ENCODE measurements at regions not wholly inside any gene's neighbourhood (a gene's known extent, or its start where the extent isn't known, plus 50 kb on each side); places are given as distances from the start of the nearest gene placed in this dataset.

DNA sequence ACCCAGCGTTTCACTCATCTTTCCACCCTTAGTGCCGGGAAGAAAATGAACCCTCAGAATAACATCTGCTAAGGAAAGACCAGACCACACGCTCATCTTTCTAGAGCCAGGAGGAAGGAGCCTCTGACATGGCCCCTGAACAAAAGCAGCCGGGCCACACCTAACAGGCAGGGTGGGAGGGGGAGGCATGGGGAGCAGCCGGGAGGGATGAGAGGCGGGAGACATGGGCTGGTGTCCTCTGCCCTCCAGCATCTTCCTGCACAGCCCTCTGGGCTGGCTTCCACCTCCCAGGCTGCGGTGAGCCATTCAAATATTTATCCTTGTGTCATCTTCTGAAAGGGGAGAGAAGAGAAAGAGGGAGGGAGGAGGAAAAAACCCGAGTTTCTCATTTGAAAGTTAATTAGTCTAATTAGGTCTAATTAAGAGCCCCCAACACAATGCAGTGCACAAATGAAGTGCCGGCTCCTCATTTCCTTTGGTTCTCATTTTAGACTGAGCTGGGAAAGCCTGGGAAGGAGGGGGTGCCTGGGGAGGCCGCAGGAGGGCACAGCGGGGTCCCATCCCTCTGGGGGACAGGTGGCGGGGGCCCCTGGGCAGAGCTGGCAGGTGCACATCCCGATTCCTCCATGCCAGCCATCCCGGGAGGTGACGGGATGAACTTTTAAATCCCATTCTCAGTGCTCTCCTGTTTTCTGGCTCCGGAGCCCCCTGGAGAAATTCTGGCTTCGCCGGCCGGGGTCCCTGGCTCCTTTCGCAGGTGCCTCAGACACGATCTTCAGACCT, 90.5 kb downstream of the ENGASE start:
- no peak for DNase-seq
- H3K4me3 ChIP-seq: no peak overlapping the region
- H3K27me3 ChIP-seq: peaks cover 94% of the 10 kb centered on the region
- H3K36me3 ChIP-seq: no peaks in the 10 kb centered on the region
- H3K9me3 ChIP-seq (replicated peaks): no peaks in the 10 kb centered on the region
- no peaks in the 10 kb centered on the region for H3K4me1 ChIP-seq
- no peak overlapping the region for H3K27ac ChIP-seq

DNA sequence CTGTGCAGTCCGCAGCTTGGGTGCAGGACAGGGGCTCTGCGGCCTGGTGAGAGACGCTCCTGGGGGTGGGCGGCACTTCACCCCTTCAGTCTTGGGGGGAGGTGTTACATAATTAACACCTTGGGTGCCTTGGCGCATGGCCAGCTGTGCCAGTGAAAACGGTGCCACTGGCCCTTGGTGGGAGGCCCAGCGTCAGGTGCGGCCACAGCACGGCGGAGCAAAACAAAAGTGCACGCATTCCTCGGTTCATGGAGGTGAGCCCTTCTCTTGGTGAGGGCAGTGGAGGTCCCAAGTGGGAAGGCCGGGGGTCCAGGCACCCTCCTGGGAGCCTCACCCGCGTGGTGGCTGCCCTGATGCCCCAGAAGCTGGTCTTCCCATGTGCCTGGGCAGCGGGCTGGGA, 89.8 kb downstream of the ENGASE start:
- H3K27ac ChIP-seq: no peak overlapping the region
- H3K4me3 ChIP-seq: no peak overlapping the region
- no peaks in the 10 kb centered on the region for H3K4me1 ChIP-seq
- H3K9me3 ChIP-seq (replicated peaks): no peaks in the 10 kb centered on the region
- H3K27me3 ChIP-seq: peaks cover 91% of the 10 kb centered on the region
- no peak for DNase-seq
- no peaks in the 10 kb centered on the region for H3K36me3 ChIP-seq

DNA sequence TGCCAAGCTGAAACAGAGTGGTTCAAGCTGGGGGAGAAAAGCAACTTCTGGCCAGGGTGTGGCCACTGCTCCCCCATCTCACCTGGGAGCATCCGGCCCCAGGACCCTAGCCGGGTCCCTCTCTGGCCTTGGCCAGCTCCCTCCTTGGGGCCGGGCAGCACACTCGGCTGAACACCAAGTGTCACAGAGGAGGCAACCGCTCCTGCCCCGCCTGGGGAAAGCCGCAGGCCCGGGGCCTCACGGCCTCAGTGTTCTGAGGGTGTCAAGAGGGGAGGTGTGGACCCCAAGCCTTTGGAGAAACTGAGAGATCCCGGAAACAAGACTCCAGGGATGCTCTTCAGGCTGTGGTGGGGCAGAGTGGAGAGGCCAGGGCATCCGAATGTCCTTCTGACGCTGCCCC, 88.4 kb downstream of the ENGASE start:
- Histone ChIP-seq H3K27ac (no peak overlapping the region), H3K4me1 (no peaks in the 10 kb centered on the region), H3K4me3 (no peak overlapping the region), H3K36me3 (no peaks in the 10 kb centered on the region), H3K9me3 (replicated peaks) (no peaks in the 10 kb centered on the region), H3K27me3 (peaks cover 91% of the 10 kb centered on the region)
- no peak for DNase-seq

DNA sequence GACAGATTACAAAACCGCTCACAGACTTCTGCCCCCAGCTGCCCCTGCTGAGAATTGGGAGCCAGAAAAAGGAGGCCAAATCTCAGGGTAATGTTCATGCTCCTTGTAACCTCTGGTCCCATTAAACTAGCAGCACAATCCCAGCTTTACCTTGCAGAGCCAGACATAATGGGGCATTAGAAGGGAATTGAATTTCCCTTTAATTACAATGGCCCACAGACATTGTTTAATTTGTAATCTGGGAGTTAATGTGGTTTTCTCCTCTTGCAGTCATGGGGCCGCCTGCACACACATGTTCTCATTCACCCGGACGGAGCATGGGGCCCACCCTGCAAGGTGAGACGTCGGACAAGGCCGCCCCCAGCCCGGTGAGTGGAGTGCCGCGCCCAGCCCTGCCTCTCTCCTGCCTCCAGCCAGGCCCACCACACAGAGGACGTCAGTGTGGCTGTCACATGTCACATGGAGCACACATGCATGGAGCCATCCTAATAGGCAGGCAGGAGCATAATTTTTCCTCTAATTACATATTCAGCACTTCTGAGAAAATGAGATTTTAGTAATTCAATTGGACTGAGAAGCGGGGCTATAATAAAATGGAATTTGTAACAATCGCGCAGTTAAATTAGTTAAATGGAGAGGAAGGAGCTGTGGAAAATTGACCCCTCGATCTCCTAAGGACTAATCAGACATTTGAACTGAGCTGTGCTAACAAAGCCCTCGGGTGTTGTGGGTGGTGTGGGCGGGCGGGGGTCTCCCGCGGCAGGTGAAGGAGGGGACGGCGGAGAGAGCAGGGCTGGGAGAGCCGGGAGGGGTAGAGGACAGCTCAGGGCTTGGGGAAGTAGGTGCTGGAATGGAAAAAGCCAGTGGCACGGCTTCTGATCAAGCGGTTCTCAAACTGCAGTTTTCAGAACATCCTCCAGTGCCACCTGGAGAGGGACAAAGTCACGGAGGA, 87.7 kb downstream of the ENGASE start:
- H3K36me3 ChIP-seq: no peaks in the 10 kb centered on the region
- H3K4me1 ChIP-seq: no peaks in the 10 kb centered on the region
- no peak overlapping the region for H3K27ac ChIP-seq
- DNase-seq: no peak
- H3K27me3 ChIP-seq: peaks cover 91% of the 10 kb centered on the region
- no peaks in the 10 kb centered on the region for H3K9me3 ChIP-seq (replicated peaks)
- no peak overlapping the region for H3K4me3 ChIP-seq

GRCh38 chr17:79160980-79161636, 86.5 kb downstream of the ENGASE start:
- H3K4me1 ChIP-seq: no peaks in the 10 kb centered on the region
- no peak overlapping the region for H3K4me3 ChIP-seq
- no peak overlapping the region for H3K27ac ChIP-seq
- H3K9me3 ChIP-seq (replicated peaks): no peaks in the 10 kb centered on the region
- peak; percentile 70 to 72 for DNase-seq
- peaks cover 91% of the 10 kb centered on the region for H3K27me3 ChIP-seq
- no peaks in the 10 kb centered on the region for H3K36me3 ChIP-seq

DNA sequence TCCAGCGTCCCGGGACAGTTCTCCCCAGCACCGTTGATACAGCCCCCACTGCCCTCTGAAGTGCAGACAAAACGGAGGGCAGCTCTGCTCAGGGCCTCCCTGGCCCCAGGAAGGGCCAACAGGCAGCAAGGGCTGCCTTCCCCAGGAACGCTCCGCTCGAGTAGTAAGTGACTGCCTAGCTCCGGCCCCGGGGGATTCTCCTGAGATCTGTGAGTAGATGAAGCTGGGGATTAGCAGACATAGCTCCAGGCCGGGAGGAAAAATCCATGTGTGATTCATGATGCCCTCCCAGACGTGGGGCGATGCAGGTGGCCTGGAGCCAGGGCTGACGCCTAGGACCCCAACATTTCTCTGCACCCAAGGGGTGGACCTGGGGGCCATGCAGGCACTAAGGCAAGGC, 85.3 kb downstream of the ENGASE start:
- peak in 1 of 2 experiments; percentile 25 for DNase-seq
- H3K27ac ChIP-seq: no peak overlapping the region
- no peak overlapping the region for H3K4me3 ChIP-seq
- no peaks in the 10 kb centered on the region for H3K4me1 ChIP-seq
- peaks cover 91% of the 10 kb centered on the region for H3K27me3 ChIP-seq
- H3K9me3 ChIP-seq (replicated peaks): no peaks in the 10 kb centered on the region
- no peaks in the 10 kb centered on the region for H3K36me3 ChIP-seq

DNA sequence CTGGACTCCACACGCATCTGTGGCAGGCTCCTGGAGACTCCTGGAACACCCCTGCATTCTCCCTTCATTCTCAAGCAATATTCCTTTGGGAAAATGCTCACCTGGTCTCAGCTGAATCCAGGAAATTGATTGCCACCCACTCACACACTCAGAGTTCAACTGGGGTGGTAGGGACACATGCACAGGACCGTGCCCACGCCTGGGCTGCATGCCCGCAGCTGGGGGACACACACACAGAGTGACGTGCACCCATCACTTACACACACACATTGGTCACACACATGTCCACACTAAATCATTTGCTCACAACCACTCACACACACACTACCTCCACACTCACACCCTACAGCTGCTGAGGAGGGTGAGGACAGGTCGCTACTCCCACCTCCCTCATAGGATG, 84.8 kb downstream of the ENGASE start:
- no peak overlapping the region for H3K4me3 ChIP-seq

DNA sequence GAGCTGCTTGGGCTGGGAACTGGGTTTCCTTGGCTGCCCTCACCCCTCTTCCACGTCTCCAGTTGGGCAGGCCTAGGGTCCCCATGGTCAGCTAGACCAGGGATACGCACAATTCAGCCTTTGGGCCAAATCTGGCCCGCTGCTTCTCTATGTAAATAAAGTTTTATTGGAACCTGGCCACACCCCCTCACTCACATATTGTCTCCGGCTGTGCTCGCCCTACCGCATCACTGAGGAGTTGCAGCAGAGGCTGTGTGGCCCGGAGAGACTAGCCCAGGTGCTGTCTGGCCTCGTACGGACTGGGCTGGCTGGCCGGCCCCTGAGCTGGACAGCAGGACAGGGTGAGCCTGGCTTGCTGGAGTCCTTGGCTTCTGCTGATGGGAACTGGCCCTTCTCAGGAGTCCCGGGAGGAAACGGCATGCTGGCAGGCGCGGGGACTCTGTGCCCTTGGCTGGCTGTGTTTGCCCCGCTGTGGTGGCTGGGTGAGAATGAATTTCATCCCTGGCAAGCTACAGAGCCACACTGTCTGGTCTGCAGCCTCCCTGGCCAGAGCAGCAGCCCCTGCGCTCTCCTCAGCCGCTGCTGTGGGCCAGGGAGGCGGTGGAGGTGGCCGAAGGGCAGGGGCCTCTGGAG, 82.0 kb downstream of the ENGASE start:
- no peak overlapping the region for H3K4me3 ChIP-seq
- H3K27ac ChIP-seq: no peak overlapping the region
- no peak for DNase-seq
- no peaks in the 10 kb centered on the region for H3K4me1 ChIP-seq
- no peaks in the 10 kb centered on the region for H3K9me3 ChIP-seq (replicated peaks)
- peaks cover 90% of the 10 kb centered on the region for H3K27me3 ChIP-seq
- no peaks in the 10 kb centered on the region for H3K36me3 ChIP-seq

More for the DNA sequence above, 84.8 kb downstream of the ENGASE start:
- Histone ChIP-seq H3K27ac (no peak overlapping the region), H3K4me1 (no peaks in the 10 kb centered on the region), H3K36me3 (no peaks in the 10 kb centered on the region), H3K9me3 (replicated peaks) (no peaks in the 10 kb centered on the region), H3K27me3 (peaks cover 91% of the 10 kb centered on the region)
- no peak for DNase-seq

DNA sequence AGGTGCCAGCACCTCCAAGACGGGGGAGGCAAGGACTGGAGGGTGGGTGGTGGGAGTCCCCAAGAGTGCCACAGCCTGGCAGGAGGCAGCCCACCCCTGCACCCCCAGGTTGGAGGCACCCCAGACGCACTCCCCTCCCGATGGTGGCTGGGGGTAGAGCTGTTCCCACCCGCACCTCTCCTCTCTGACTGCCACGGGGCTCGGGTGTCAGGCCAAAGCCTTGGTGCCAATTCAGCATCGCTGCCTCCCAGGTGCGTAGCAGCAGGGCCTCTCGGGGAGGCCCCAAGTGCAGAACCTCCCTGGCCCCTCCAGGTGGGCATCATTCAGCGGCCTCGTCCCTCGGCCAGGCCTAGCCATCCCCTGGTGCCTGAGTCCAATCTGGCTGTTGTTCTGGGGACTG, 81.1 kb downstream of the ENGASE start:
- Histone ChIP-seq H3K27ac (no peak overlapping the region), H3K36me3 (no peaks in the 10 kb centered on the region), H3K27me3 (peaks cover 88% of the 10 kb centered on the region), H3K9me3 (replicated peaks) (no peaks in the 10 kb centered on the region), H3K4me3 (no peak overlapping the region), H3K4me1 (no peaks in the 10 kb centered on the region)
- no peak for DNase-seq

GRCh38 chr17:79154951-79155585, 80.4 kb downstream of the ENGASE start:
- peaks cover 89% of the 10 kb centered on the region for H3K27me3 ChIP-seq
- H3K4me3 ChIP-seq: no peak overlapping the region
- H3K9me3 ChIP-seq (replicated peaks): no peaks in the 10 kb centered on the region
- DNase-seq: no peak
- H3K36me3 ChIP-seq: no peaks in the 10 kb centered on the region
- H3K4me1 ChIP-seq: no peaks in the 10 kb centered on the region
- H3K27ac ChIP-seq: no peak overlapping the region

GRCh38 chr17:79154446-79154845, 79.8 kb downstream of the ENGASE start:
- H3K27me3 ChIP-seq: peaks cover 86% of the 10 kb centered on the region
- no peaks in the 10 kb centered on the region for H3K4me1 ChIP-seq
- H3K36me3 ChIP-seq: no peaks in the 10 kb centered on the region
- no peak overlapping the region for H3K27ac ChIP-seq
- no peaks in the 10 kb centered on the region for H3K9me3 ChIP-seq (replicated peaks)
- H3K4me3 ChIP-seq: no peak overlapping the region
- no peak for DNase-seq

DNA sequence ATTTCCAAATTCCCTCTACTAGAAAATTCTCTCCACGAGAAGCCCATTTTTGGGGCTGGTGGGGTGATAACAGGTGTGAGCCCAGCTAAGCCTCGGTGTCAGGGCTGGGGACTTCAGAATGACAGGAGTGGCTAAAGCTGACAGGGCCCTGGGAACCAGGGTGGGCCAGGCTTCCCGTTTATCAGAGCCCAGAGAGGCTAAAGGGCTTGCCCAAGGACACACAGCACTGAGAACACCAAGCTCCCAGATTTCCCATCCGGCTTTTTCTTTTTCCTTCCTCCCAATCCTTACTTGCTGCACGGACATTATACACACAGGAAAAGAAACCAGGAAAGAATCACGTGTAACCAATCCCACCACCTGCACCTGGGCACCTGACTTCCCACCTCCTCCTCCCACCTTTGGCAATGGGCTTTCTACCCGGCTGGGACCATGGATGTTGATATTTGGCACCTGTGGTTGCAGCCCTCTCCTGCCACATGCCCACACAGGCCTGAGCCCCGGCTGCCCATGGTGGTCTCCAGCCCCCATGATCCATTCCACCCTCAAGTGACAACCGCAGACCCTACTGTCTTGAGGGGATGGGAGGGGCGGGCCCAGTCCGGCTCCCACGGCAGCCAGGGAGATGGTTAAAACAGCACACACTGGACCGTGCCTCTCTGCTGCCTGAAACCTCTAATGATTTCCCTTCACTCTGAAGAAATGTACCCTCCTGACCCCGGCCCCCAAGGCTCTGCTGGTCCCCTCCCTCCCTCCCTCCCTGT, 78.9 kb downstream of the ENGASE start:
- Histone ChIP-seq H3K9me3 (replicated peaks) (no peaks in the 10 kb centered on the region), H3K4me1 (no peaks in the 10 kb centered on the region), H3K36me3 (no peaks in the 10 kb centered on the region), H3K4me3 (no peak overlapping the region), H3K27ac (no peak overlapping the region), H3K27me3 (peaks cover 83% of the 10 kb centered on the region)
- no peak for DNase-seq

DNA sequence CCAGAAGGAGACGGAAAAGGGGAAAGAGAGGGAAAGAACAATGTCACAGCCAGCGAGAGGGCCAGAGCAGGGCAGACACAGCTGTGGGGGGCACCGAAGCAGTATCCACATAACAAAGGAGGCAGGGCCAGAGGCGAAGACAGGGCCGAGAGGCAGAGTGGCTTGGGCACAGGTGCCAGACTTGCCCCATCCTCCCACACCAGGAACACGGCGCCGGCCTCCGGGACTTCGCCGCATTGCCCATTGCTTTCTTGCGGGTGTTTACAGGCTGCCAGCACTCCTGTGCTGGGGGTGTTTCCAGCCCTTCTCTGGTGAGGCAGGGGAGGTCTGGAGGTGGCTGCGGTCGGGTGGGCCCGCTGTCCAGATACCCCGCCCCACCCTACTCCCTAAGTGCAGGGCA, 78.0 kb downstream of the ENGASE start:
- Histone ChIP-seq H3K4me1 (no peaks in the 10 kb centered on the region), H3K36me3 (no peaks in the 10 kb centered on the region), H3K4me3 (no peak overlapping the region), H3K27me3 (peaks cover 83% of the 10 kb centered on the region), H3K9me3 (replicated peaks) (no peaks in the 10 kb centered on the region), H3K27ac (no peak overlapping the region)
- DNase-seq: no peak

- Histone ChIP-seq H3K9me3 (replicated peaks) (no peaks in the 10 kb centered on the region), H3K36me3 (no peaks in the 10 kb centered on the region), H3K4me3 (no peak overlapping the region), H3K27me3 (peaks cover 83% of the 10 kb centered on the region), H3K27ac (no peak overlapping the region), H3K4me1 (no peaks in the 10 kb centered on the region)
- DNase-seq: no peak
Observed at GRCh38 chr17:79152110-79152509, 77.5 kb downstream of the ENGASE start.
